Vagina (tissue), 2 donors: ENCODE measurements at regions not wholly inside any gene's neighbourhood (a gene's known extent, or its start where the extent isn't known, plus 50 kb on each side); places are given as distances from the start of the nearest gene placed in this dataset.

Experiments
- CTCF ChIP-seq, 3 experiments: fragments of 450-650 bp in 2 of 3; fragments of 200-600 bp in 1 of 3; sonication (generic) in 1 of 3; IDR thresholded peaks; one replicate each; pipeline ENCODE4 v1.5.1; 2017 to 2019; ENCODE audit warnings: antibody characterized with exemption in 3 of 3, mild to moderate bottlenecking in 2 of 3, moderate library complexity in 2 of 3
- POLR2A ChIP-seq, 2 donors: fragments of 450-650 bp; IDR thresholded peaks; one replicate each; pipeline ENCODE4 v1.6.1; 2017; ENCODE audit warnings: antibody characterized with exemption in 2 of 2, mild to moderate bottlenecking in 2 of 2, moderate library complexity in 2 of 2

- TF ChIP-seq CTCF (IDR thresholded peaks at IDR 0.05) (no peak), POLR2A (IDR thresholded peaks at IDR 0.05) (no peak)
These were observed 571.4 kb downstream of the NOVA1 start for GRCh38 chr14:26026384-26026783.
